HG02798 (cell line): ENCODE measurements at regions not wholly inside any gene's neighbourhood (a gene's known extent, or its start where the extent isn't known, plus 50 kb on each side); places are given as distances from the start of the nearest gene placed in this dataset.
"Not testable (repeated sequence)": the region's sequence is repeated elsewhere in the genome, so short reads cannot be mapped to it uniquely, and the experiment has no call there.

Experiments
- ATAC-seq: cut with Tn5 transposase; IDR thresholded peaks from one replicate; pipeline ENCODE4 v1.9.1; 2021; ENCODE audit warnings: mild to moderate bottlenecking; ENCODE audit not compliant: unreplicated experiment, poor library complexity

- ATAC-seq: not testable (repeated sequence)
These were observed 222.7 kb downstream of the UTRN start for GRCh38 chr6:144507772-144508312.

GRCh38 chr6:144510859-144511258, 225.7 kb downstream of the UTRN start:
- ATAC-seq: no peak

DNA sequence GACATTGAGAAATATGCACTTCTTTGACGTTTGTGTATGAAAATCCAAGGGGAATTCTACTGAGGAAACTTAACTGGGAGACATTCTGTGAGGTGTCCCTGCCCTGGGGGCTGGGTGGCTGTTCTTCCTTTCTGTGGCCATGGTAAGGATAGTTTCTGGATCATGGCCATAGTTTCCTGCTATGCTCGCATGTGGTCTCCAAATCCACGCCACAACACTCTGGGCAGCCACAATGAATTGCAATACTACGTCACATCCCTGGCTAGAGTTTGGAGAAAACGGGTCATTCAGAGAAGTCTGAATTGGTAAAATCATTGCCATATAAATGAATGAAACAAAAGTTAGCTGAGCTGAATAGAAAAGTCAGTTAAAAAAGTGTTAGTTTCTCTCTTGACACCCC, 230.6 kb downstream of the UTRN start:
- ATAC-seq: no peak

- ATAC-seq: no peak
These were observed 234.3 kb downstream of the UTRN start for GRCh38 chr6:144519426-144519825.

- ATAC-seq: no peak
These were observed 243.7 kb downstream of the UTRN start for GRCh38 chr6:144528743-144529425.

DNA sequence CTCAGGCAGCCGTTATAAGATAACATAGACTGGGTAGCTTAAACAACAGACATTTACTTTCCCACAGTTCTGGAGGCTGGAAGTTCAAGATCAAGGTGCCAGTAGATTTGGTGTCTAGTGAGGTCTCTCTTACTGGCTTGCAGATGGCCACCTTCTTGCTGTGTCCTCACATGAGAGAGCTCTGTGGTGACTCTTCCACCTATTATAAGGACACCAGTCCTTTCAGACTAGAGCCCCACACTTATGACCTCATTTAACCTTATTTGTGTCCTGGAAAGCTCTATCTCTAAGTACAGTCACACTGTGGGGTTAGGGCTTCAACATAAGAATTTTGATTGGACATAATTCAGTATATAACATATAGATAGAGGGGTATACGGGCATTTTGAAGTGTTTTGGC, 245.0 kb downstream of the UTRN start:
- no peak for ATAC-seq

DNA sequence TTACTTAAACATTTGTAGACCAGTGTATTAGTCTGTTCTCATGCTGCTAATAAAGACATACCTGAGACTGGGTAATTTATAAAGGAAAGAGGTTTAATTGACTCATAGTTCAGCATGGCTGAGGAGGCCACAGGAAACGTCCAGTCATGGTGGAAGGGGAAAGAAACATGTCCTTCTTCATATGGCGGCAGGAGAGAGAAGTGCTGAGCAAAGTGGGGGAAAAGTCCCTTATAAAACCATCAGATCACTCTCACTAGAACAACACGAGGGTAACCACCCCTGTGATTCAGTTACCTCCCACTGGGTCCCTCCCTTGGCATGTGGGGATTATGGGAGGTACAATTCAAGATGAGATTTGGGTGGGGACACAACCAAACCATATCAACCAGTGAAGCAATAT, 247.1 kb downstream of the UTRN start:
- ATAC-seq: not testable (repeated sequence)

DNA sequence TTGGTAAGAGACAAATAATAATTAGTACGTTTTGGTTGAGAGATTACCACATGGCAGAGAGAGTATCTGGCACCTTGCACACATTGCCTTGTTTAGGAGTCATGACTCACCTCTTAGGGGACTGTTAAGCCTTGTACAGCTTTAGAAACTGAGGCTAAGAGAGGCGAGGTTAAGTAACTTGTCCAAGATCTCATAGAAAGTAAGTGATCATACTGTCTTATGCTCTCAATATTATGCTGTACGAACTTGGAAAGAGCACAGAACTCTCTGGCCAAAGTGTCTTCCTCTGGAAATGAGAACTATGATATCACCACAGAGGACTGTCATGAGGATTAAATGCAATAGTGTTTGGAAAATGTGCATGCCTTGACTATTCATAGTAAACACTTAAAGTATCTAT, 249.0 kb downstream of the UTRN start:
- ATAC-seq: no peak

DNA sequence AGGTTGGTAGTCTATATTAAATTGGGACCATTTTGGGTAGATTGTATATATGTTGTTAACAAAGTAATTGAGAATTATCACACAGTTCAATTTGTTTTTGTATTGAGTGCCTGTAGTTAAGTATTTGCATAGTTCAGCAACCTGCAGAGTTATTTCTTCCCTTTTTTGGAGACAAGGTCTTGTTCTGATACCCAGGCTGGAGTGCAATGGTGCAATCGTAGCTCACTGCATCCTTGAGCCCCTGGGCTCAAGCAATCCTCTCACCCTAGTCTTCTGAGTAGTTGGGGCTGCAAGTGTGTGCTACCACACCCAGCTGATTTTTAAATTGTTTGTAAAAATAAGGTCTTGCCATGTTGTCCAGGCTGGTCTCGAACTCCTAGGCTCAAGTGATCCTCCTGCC, 250.5 kb downstream of the UTRN start:
- no peak for ATAC-seq

GRCh38 chr6:144536079-144536478, 250.9 kb downstream of the UTRN start:
- ATAC-seq: no peak

- no peak for ATAC-seq
These were observed 258.1 kb downstream of the UTRN start for GRCh38 chr6:144543006-144543871.

DNA sequence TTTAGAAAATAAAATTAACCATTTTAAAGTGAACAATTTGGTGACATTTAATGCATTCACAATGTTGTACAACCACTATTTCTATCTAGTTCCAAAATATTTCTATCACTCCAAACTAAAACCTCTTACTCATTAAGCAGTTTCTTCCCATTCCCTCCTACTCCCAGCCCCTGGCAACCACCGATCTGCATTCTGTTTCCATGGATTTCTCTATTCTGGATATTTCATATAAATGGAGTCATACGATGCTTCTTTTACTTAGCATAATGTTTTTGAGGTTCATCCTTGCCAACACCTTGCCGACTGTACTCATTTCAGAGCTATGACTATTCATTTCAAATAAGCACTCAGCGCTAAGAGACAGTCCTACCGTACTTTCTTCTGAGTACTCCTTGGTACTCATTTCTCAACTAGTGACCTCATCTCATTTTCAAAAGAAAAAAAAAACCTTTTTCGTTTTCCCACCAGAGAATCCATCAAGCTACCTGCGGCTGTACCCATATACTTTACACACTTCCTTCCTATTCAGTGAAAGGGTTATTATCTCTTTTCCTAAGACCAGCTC, 259.2 kb downstream of the UTRN start:
- peak; percentile 84 for ATAC-seq

- no peak for ATAC-seq
These were observed 261.7 kb downstream of the UTRN start for GRCh38 chr6:144546807-144547206.

GRCh38 chr6:144547409-144547808, 262.3 kb downstream of the UTRN start:
- ATAC-seq: no peak

DNA sequence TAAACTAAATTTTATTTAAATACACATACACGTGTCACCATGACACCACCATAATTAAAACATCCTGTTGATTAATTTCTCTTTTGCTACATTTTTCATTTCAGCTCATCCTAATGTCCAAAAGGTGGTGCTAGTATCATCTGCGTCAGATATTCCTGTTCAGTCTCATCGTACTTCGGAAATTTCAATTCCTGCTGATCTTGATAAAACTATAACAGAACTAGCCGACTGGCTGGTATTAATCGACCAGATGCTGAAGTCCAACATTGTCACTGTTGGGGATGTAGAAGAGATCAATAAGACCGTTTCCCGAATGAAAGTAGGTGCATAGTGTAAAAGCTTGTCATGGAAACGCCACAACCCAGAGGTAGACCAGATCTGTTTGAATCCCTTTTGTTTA, 263.4 kb downstream of the UTRN start:
- ATAC-seq: no peak

DNA sequence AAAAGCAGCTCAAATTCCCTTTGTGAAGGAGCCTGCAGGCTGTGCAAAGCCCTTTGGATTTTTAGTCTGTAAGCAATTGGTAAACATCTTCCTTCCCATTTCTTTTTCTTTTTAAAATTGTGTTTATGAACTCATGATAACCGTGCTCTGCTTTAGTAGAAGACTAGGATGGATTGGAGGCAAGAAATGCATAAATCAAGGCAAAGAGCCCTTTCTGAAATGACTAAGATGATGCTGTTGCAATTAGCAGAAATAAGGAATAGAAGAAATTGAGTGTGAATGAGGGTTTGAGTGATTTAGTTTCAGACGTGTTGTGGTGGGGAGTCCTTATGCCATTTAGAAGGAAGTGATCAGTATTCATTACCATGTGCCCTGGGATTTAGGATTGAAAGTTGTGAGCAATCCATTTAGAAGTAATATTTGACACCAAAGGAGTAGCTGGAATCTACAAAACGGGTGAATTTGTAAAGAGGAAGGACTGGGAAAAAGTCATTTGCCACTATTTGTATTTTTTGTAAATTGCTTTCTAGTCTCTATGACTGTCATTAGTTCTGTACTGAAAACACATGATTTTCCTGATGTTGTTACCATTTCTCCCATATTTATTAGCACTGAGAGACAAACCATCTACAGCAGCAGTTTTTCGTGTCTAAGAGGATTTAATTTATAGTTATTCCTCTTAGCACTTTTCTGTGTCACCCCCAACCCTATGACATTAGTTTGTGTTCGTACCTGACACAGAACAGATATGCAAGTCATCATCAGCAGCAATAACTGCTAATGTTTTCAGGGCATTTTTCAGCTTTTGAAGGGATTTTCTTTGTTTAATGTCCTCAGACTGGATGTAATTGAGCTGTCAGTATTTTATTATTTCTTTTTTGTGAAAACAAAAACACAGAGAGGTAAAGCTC, 265.0 kb downstream of the UTRN start:
- ATAC-seq: no peak

GRCh38 chr6:144551339-144551738, 266.2 kb downstream of the UTRN start:
- no peak for ATAC-seq

- ATAC-seq: no peak
These were observed 269.9 kb downstream of the UTRN start for GRCh38 chr6:144555066-144555465.

GRCh38 chr6:144559865-144560593, 274.9 kb downstream of the UTRN start:
- no peak for ATAC-seq
